ENCODE measurements at regions not wholly inside any gene's neighbourhood (a gene's known extent, or its start where the extent isn't known, plus 50 kb on each side); places are given as distances from the start of the nearest gene placed in this dataset.

DNA sequence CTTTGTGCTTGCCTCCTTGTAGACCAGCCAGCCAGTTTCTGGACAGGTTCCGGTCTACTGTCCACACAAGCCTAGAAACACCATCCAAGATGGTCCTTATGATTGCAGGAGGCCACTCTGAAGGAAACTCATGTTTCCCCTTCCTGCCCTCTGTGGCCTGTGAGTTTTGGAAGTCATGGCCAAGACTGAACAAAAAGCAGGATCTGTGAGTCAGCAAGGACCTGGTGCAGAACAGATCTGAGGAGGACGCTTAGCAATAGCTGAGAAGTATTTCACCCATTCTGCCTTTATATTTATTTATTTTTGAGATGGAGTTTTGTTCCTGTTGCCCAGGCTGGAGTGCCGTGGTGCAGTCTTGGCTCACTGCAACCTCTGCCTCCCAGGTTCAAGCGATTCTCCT lies 134.6 kb upstream of the EEF1E1 start:
- H3K27me3 ChIP-seq (ENCODE audit: control insufficient read depth in 3 of 3, insufficient read depth in 3 of 3, low read length in 2 of 3), result no peaks in the 10 kb centered on the region
- H3K4me1 ChIP-seq (ENCODE audit: control insufficient read depth in 5 of 5, insufficient read depth in 5 of 5, low read length in 5 of 5), result no peaks in the 10 kb centered on the region
- H3K27ac ChIP-seq (ENCODE audit: low read depth in 1 of 2, low read length in 1 of 2), result no peak overlapping the region
- TF ChIP-seq, protein P1, sequence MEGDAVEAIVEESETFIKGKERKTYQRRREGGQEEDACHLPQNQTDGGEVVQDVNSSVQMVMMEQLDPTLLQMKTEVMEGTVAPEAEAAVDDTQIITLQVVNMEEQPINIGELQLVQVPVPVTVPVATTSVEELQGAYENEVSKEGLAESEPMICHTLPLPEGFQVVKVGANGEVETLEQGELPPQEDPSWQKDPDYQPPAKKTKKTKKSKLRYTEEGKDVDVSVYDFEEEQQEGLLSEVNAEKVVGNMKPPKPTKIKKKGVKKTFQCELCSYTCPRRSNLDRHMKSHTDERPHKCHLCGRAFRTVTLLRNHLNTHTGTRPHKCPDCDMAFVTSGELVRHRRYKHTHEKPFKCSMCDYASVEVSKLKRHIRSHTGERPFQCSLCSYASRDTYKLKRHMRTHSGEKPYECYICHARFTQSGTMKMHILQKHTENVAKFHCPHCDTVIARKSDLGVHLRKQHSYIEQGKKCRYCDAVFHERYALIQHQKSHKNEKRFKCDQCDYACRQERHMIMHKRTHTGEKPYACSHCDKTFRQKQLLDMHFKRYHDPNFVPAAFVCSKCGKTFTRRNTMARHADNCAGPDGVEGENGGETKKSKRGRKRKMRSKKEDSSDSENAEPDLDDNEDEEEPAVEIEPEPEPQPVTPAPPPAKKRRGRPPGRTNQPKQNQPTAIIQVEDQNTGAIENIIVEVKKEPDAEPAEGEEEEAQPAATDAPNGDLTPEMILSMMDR (IDR thresholded peaks at IDR 0.05; ENCODE audit: control extremely low read depth, extremely low read depth), result no peak
- 90 to 96% methylated on average over 4 of the region's 4 CpGs for WGBS, 2 donors
- no peaks in the 10 kb centered on the region for H3K9me3 ChIP-seq (ENCODE audit: control insufficient read depth in 4 of 4, insufficient read depth in 3 of 4, low read length in 3 of 4)
- H3K9ac ChIP-seq (ENCODE audit: insufficient read depth in 1 of 2, low read length in 2 of 2), result no peak overlapping the region
- no peak overlapping the region for H3K4me3 ChIP-seq
- no peaks in the 10 kb centered on the region for H3K36me3 ChIP-seq (ENCODE audit: control insufficient read depth in 4 of 4, insufficient read depth in 4 of 4, low read length in 4 of 4)
- DNase-seq, result no peak
- ATAC-seq (ENCODE audit: insufficient read depth, low FRiP score), result no peak

DNA sequence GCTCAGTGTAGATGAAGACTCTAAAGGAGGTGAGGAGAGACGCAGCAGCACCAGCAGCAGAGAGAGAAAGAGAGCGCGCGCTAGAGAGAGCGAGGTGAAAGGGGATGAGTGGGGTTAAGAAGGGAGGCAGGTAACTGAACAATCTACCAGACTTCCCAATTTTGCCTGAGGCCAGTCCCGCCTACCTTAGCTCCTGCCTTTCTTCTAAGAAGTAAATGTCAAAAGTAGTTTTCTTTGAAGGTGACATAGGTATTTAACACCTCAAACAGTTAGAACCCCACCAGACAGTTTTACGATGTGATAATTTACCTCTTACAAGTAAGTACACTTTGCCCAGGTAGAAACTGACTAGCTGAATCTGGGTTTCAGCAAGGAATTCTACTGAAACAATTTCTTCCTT lies 132.0 kb upstream of the EEF1E1 start:
- H3K36me3 ChIP-seq (ENCODE audit: control insufficient read depth in 4 of 4, insufficient read depth in 4 of 4, low read length in 4 of 4), result no peaks in the 10 kb centered on the region
- DNase-seq, result no peak
- no peak overlapping the region for H3K4me3 ChIP-seq
- ATAC-seq (ENCODE audit: insufficient read depth, low FRiP score), result no peak
- WGBS, 2 donors, result 79 to 84% methylated on average over 7 of the region's 7 CpGs
- H3K27me3 ChIP-seq (ENCODE audit: control insufficient read depth in 3 of 3, insufficient read depth in 3 of 3, low read length in 2 of 3), result no peaks in the 10 kb centered on the region
- no peaks in the 10 kb centered on the region for H3K4me1 ChIP-seq (ENCODE audit: control insufficient read depth in 5 of 5, insufficient read depth in 5 of 5, low read length in 5 of 5)
- TF ChIP-seq, protein P1 (IDR thresholded peaks at IDR 0.05; ENCODE audit: control extremely low read depth, extremely low read depth), result no peak
- no peaks in the 10 kb centered on the region for H3K9me3 ChIP-seq (ENCODE audit: control insufficient read depth in 4 of 4, insufficient read depth in 3 of 4, low read length in 3 of 4)
- no peak overlapping the region for H3K9ac ChIP-seq (ENCODE audit: insufficient read depth in 1 of 2, low read length in 2 of 2)
- H3K27ac ChIP-seq (ENCODE audit: low read depth in 1 of 2, low read length in 1 of 2), result no peak overlapping the region

DNA sequence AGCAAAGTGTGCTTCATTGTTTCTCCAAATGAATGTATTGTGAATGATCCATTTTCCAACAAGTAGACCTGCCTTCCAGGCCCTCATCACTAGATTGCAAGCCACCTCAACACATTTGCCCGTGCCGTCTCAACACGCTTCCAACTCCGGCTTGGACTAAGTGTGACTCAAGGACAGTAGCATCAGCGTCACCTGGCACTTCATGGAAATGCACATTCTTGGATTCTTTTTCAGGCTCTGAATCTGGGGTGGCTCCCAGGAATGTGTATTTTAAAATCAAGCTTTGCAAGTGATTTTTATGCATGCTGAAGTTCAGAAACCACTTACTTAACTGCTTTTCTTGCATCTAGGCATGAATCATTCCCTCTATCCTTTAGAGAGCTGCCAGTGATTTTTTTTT lies 129.6 kb upstream of the EEF1E1 start:
- ATAC-seq (ENCODE audit: insufficient read depth, low FRiP score), result no peak
- DNase-seq, result no peak

More for the DNA sequence above, 129.6 kb upstream of the EEF1E1 start:
- Histone ChIP-seq H3K9me3 (ENCODE audit: control insufficient read depth in 4 of 4, insufficient read depth in 3 of 4, low read length in 3 of 4) (peaks cover 0 to 2% (median 0%) of the 10 kb centered on the region in 4 donors), H3K4me3 (no peak overlapping the region), H3K4me1 (ENCODE audit: control insufficient read depth in 5 of 5, insufficient read depth in 5 of 5, low read length in 5 of 5) (peaks cover 0 to 1% (median 0%) of the 10 kb centered on the region in 5 donors), H3K27me3 (ENCODE audit: control insufficient read depth in 3 of 3, insufficient read depth in 3 of 3, low read length in 2 of 3) (no peaks in the 10 kb centered on the region), H3K36me3 (ENCODE audit: control insufficient read depth in 4 of 4, insufficient read depth in 4 of 4, low read length in 4 of 4) (no peaks in the 10 kb centered on the region), H3K9ac (ENCODE audit: insufficient read depth in 1 of 2, low read length in 2 of 2) (no peak overlapping the region), H3K27ac (ENCODE audit: low read depth in 1 of 2, low read length in 1 of 2) (no peak overlapping the region)
- 80 to 83% methylated on average over 5 of the region's 5 CpGs for WGBS, 2 donors
- TF ChIP-seq, protein P1 (IDR thresholded peaks at IDR 0.05; ENCODE audit: control extremely low read depth, extremely low read depth), result no peak

Measured in lung (tissue), 11 donors.